ENCODE measurements at regions not wholly inside any gene's neighbourhood (a gene's known extent, or its start where the extent isn't known, plus 50 kb on each side); places are given as distances from the start of the nearest gene placed in this dataset.

- no peak for TF ChIP-seq CTCF (IDR thresholded peaks at IDR 0.05)
- no peak for TF ChIP-seq POLR2A (IDR thresholded peaks at IDR 0.05)
Measured at GRCh38 chr7:49287653-49288052, 363.3 kb downstream of the CDC14C start.
